HCT116 (cell line): ENCODE measurements at regions not wholly inside any gene's neighbourhood (a gene's known extent, or its start where the extent isn't known, plus 50 kb on each side); places are given as distances from the start of the nearest gene placed in this dataset.

Experiments
- ATAC-seq: fragments of 200-7000 bp; cut with Tn5 transposase; 2 replicates; pipeline ENCODE4 v1.9.1; 2020; ENCODE audit warnings: mild to moderate bottlenecking, moderate library complexity
- BruUV-seq: library from RNA; stranded (reverse); fragments of 400-500 nt; replicated peaks from 2 replicates; lab custom pipeline; 2021; lab: Mats Ljungman, UMichigan
- CTCF ChIA-PET: fragments of 300-600 bp; sonication (Branson Sonifier 250); formaldehyde crosslinking; loops from one replicate; lab custom pipeline; 2021; ENCODE audit warnings: antibody characterized with exemption; lab: Charles Lee
- POLR2A ChIA-PET: fragments of 300-600, 350-600 bp; sonication (Branson Sonifier 250); formaldehyde crosslinking; loops from one replicate; lab custom pipeline; 2021; ENCODE audit warnings: antibody characterized with exemption; lab: Charles Lee
- RAD21 ChIA-PET, 2 experiments: fragments of 300-600 bp; sonication (Branson Sonifier 250); formaldehyde crosslinking; loops; one replicate each; lab custom pipeline; 2023; ENCODE audit warnings: low total read pairs in 2 of 2; ENCODE audit not compliant: uncharacterized antibody in 2 of 2, unreplicated experiment in 2 of 2, low non-redundant PET in 1 of 2; lab: Charles Lee
- DNase-seq: peaks from one replicate; pipeline ENCODE4 v3.0.0-alpha.2; 2010; ENCODE audit warnings: low read depth, low spot score
- H2AFZ ChIP-seq: fragments of 200-600 bp; shearing (Covaris generic), sonication (generic); 2 replicates; pipeline ENCODE4 v1.6.1; 2017; ENCODE audit warnings: low read depth, mixed run types, mixed read lengths, antibody characterized with exemption, low read length; ENCODE audit not compliant: poor library complexity, severe bottlenecking
- H3K27ac ChIP-seq: 2 replicates; pipeline ENCODE4 v1.5.1; 2012; ENCODE audit warnings: low read depth, low read length
- H3K27me3 ChIP-seq: fragments of 200-600 bp; sonication (generic); 2 replicates; pipeline ENCODE4 v1.6.1; 2016; ENCODE audit warnings: mixed run types, low read length, mixed read lengths; ENCODE audit not compliant: insufficient read depth
- H3K36me3 ChIP-seq, 2 experiments: fragments of 200-500 bp in 1 of 2; fragments of 200-600 bp in 1 of 2; sonication (Bioruptor generic) in 1 of 2; sonication (generic) in 1 of 2; 2 replicates each; pipeline versions ENCODE4 v1.5.1 to v1.6.1; 2014 to 2016; ENCODE audit warnings: low read length in 2 of 2, inconsistent platforms in 1 of 2, mixed read lengths in 1 of 2, mixed run types in 1 of 2; ENCODE audit not compliant: insufficient read depth in 2 of 2, control insufficient read depth in 1 of 2
- H3K4me1 ChIP-seq, 2 experiments: fragments of 200-600 bp in 1 of 2; sonication (generic) in 1 of 2; 2 replicates each; pipeline versions ENCODE4 v1.5.1 to v1.6.1; 2012 to 2017; ENCODE audit warnings: low read length in 2 of 2, inconsistent platforms in 1 of 2, mild to moderate bottlenecking in 1 of 2, mixed read lengths in 1 of 2, mixed run types in 1 of 2, moderate library complexity in 1 of 2; ENCODE audit not compliant: insufficient read depth in 2 of 2, control insufficient read depth in 1 of 2
- H3K4me2 ChIP-seq: fragments of 200-600 bp; sonication (generic); 2 replicates; pipeline ENCODE4 v1.6.1; 2017; ENCODE audit warnings: mixed run types, low read length, mixed read lengths
- H3K4me3 ChIP-seq, 2 experiments: fragments of 200-600 bp in 1 of 2; sonication (generic) in 1 of 2; replicated peaks in 1 of 2; 2 replicates each; pipeline ENCODE4 v1.5.1; 2011 to 2016; ENCODE audit warnings: low read length in 2 of 2, control low read depth in 1 of 2, low read depth in 1 of 2, mild to moderate bottlenecking in 1 of 2, mixed read lengths in 1 of 2, mixed run types in 1 of 2
- H3K79me2 ChIP-seq: fragments of 200-600 bp; sonication (generic); 2 replicates; pipeline ENCODE4 v1.6.1; 2017; ENCODE audit warnings: mild to moderate bottlenecking, mixed run types, low read length, moderate library complexity, mixed read lengths; ENCODE audit not compliant: insufficient read depth
- H3K9ac ChIP-seq: fragments of 200-600 bp; sonication (generic); 2 replicates; pipeline ENCODE4 v1.6.1; 2016; ENCODE audit warnings: low read length, mixed read lengths
- H3K9me2 ChIP-seq: fragments of 200-600 bp; sonication (generic), shearing (Covaris generic); 2 replicates; pipeline ENCODE4 v1.6.1; 2017; ENCODE audit warnings: mixed run types, mild to moderate bottlenecking, moderate library complexity; ENCODE audit not compliant: insufficient read depth
- H3K9me3 ChIP-seq, 2 experiments: fragments of 200-500 bp in 1 of 2; fragments of 200-600 bp in 1 of 2; sonication (Bioruptor generic) in 1 of 2; sonication (generic) in 1 of 2; 2 replicates each; pipeline ENCODE4 v1.6.1; 2014 to 2017; ENCODE audit warnings: low read length in 2 of 2, mixed read lengths in 2 of 2, inconsistent platforms in 1 of 2, low read depth in 1 of 2, mild to moderate bottlenecking in 1 of 2, mixed run types in 1 of 2, moderate library complexity in 1 of 2; ENCODE audit not compliant: control insufficient read depth in 1 of 2, insufficient read depth in 1 of 2
- H4K20me1 ChIP-seq: fragments of 200-600 bp; sonication (generic), shearing (Covaris generic); 2 replicates; pipeline ENCODE4 v1.6.1; 2017; ENCODE audit warnings: mixed run types, mild to moderate bottlenecking, moderate library complexity; ENCODE audit not compliant: insufficient read depth
- EGR1 ChIP-seq: IDR thresholded peaks from 2 replicates; pipeline ENCODE4 v1.6.1; 2012; ENCODE audit warnings: low read depth
- ELF1 ChIP-seq: IDR thresholded peaks from 2 replicates; pipeline ENCODE4 v1.6.1; 2012; ENCODE audit warnings: low read depth, borderline replicate concordance
- EZH2phosphoT487 ChIP-seq: fragments of 200-600 bp; IDR thresholded peaks from 2 replicates; pipeline ENCODE4 v1.6.1; 2018; ENCODE audit warnings: antibody characterized with exemption, borderline replicate concordance
- FOSL1 ChIP-seq: IDR thresholded peaks from 2 replicates; pipeline ENCODE4 v1.6.1; 2012; ENCODE audit warnings: low read depth
- JUND ChIP-seq: IDR thresholded peaks from 2 replicates; pipeline ENCODE4 v1.6.1; 2012
- POLR2A ChIP-seq: IDR thresholded peaks from 2 replicates; pipeline ENCODE4 v1.7.0; 2011; ENCODE audit warnings: borderline replicate concordance; ENCODE audit not compliant: insufficient read depth, insufficient read length; ENCODE audit errors: extremely low read depth
- REST ChIP-seq: IDR thresholded peaks from 2 replicates; pipeline ENCODE4 v1.6.1; 2012; ENCODE audit warnings: low read depth
- SP1 ChIP-seq: IDR thresholded peaks from 2 replicates; pipeline ENCODE4 v1.6.1; 2012; ENCODE audit warnings: low read depth
- TCF7L2 ChIP-seq: IDR thresholded peaks from 2 replicates; pipeline ENCODE4 v1.7.0; 2011; ENCODE audit warnings: borderline replicate concordance, inconsistent platforms; ENCODE audit not compliant: insufficient read depth, insufficient read length; ENCODE audit errors: extremely low read depth
- ZFX ChIP-seq: fragments of 450-650 bp; IDR thresholded peaks from 2 replicates; pipeline ENCODE4 v1.6.1; 2017
- ZNF274 ChIP-seq: fragments of 200-500 bp; sonication (Bioruptor generic); IDR thresholded peaks from 2 replicates; pipeline ENCODE4 v1.6.1; 2014; ENCODE audit warnings: mild to moderate bottlenecking, low read depth, low read length, inconsistent platforms
- intact Hi-C: fragments of 100-400 bp; cut with micrococcal nuclease; formaldehyde crosslinking; loops from 2 replicates; pipeline ENCODE4 v1.10.0; 2022

- Histone ChIP-seq H3K4me3 (no peak overlapping the region), H2AFZ (no peak overlapping the region), H3K27me3 (no peaks in the 10 kb centered on the region), H3K4me2 (no peak overlapping the region), H3K27ac (no peak overlapping the region), H3K4me1 (no peaks in the 10 kb centered on the region), H3K9me3 (peaks cover 2 to 7% of the 10 kb centered on the region in 2 experiments; a peak in 2 of 4 replicates), H3K9ac (no peak overlapping the region), H3K79me2 (no peaks in the 10 kb centered on the region), H4K20me1 (no peaks in the 10 kb centered on the region), H3K36me3 (no peaks in the 10 kb centered on the region; a peak in 1 of 4 replicates), H3K9me2 (no peaks in the 10 kb centered on the region)
- ChIA-PET POLR2A (no interaction called here), RAD21 (no interaction called here), CTCF (no interaction called here)
- DNase-seq (no peak), ATAC-seq (no peak)
- TF ChIP-seq ELF1 = no peak
- TF ChIP-seq TCF7L2 = no peak
- no peak for TF ChIP-seq EZH2phosphoT487
- TF ChIP-seq POLR2A = no peak
- TF ChIP-seq SP1 = no peak
- intact Hi-C loops = no loop called here
- BruUV-seq = no TSS peak
Observed at GRCh38 chr14:27056586-27056985, 458.8 kb upstream of the NOVA1 start.

GRCh38 chr14:27061299-27061698, 463.5 kb upstream of the NOVA1 start:
- no peak for ATAC-seq
- Histone ChIP-seq H4K20me1 (no peaks in the 10 kb centered on the region), H3K79me2 (no peaks in the 10 kb centered on the region), H3K27ac (no peak overlapping the region), H3K9ac (no peak overlapping the region), H3K4me2 (no peak overlapping the region), H3K9me3 (peaks cover 13 to 14% of the 10 kb centered on the region in 2 experiments; a peak in 2 of 4 replicates), H3K4me3 (no peak overlapping the region), H3K27me3 (no peaks in the 10 kb centered on the region), H3K36me3 (no peaks in the 10 kb centered on the region; a peak in 1 of 4 replicates), H3K4me1 (no peaks in the 10 kb centered on the region), H3K9me2 (no peaks in the 10 kb centered on the region), H2AFZ (no peak overlapping the region)
- ChIA-PET POLR2A (no interaction called here), RAD21 (no interaction called here), CTCF (no interaction called here)
- intact Hi-C loops = no loop called here
- TF ChIP-seq JUND (no peak), SP1 (no peak), EGR1 (no peak), ZFX (no peak), FOSL1 (no peak), REST (no peak), ZNF274 (no peak), ELF1 (no peak)
- DNase-seq = no peak
- no TSS peak for BruUV-seq
